ENCODE measurements at regions not wholly inside any gene's neighbourhood (a gene's known extent, or its start where the extent isn't known, plus 50 kb on each side); places are given as distances from the start of the nearest gene placed in this dataset.

DNA sequence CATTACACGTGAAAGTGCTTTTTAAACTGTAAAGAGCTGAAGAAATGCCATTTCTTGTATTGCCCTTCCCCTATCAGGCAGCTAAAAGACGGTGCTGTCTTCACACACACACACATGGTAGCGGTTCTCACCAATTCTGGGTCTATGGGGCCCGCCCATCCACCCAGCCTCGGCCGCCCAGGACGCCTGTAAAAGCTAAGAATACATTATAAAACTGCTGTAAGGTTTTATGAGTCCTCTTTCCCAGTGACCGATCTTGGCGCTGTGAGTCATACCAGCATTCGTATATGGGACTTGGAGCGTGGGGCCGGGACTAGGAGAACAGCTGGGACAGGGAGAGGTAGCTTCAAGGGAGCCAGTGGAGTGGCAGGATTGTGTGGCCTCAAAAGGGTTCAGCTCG, 149.7 kb upstream of the CADM1 start:
- ATAC-seq: no peak
- Histone ChIP-seq H3K9ac (ENCODE audit: insufficient read depth, low read depth, low read length) (no peak overlapping the region), H3K36me3 (replicated peaks in 1 of 2; ENCODE audit: control insufficient read depth in 1 of 2, insufficient read depth in 2 of 2, low read length in 2 of 2) (no peaks in the 10 kb centered on the region), H3K4me2 (ENCODE audit: low read depth, low read length) (no peak overlapping the region), H2AFZ (ENCODE audit: low read length) (no peak overlapping the region), H3K79me2 (ENCODE audit: insufficient read depth, low read length) (no peaks in the 10 kb centered on the region), H3K4me1 (ENCODE audit: insufficient read depth, low read length) (peaks cover 10% of the 10 kb centered on the region), H3K4me3 (replicated peaks in 1 of 3; ENCODE audit: insufficient read depth in 1 of 3, low read depth in 2 of 3, low read length in 3 of 3) (no peak overlapping the region), H4K20me1 (ENCODE audit: insufficient read depth, low read length) (no peaks in the 10 kb centered on the region), H3K27ac (ENCODE audit: extremely low read length, insufficient read depth, low read length) (no peak overlapping the region), H3K9me3 (ENCODE audit: low read length) (no peaks in the 10 kb centered on the region), H3K27me3 (ENCODE audit: control insufficient read depth in 1 of 2, insufficient read depth in 2 of 2, low read length in 2 of 2) (peaks cover 0 to 32% of the 10 kb centered on the region in 2 experiments; a peak in 4 of 5 replicates)
- intact Hi-C loops (cut with micrococcal nuclease; ENCODE audit: unreplicated experiment): no loop called here
- ChIA-PET CTCF (ENCODE audit: low intra/inter-chr PET ratio, low total read pairs) (no interaction called here), POLR2A (no interaction called here)
- BruUV-seq (replicated peaks): no TSS peak
- in situ Hi-C loops (cut with HindIII; ENCODE audit: extremely low pct_ligation_motif_present, low pct_unique_long_range_greater_than_20kb): no loop called here
- no peak for FAIRE-seq
- TF ChIP-seq ATF7-NPFF (CRISPR knock-in tag; IDR thresholded peaks at IDR 0.05; ENCODE audit: low read depth) (no peak), ZNF598 (CRISPR knock-in tag; IDR thresholded peaks at IDR 0.05; ENCODE audit: borderline replicate concordance) (no peak), KDM2A (CRISPR knock-in tag; IDR thresholded peaks at IDR 0.05; ENCODE audit: borderline replicate concordance, low read depth) (no peak), ZNF264 (CRISPR knock-in tag; IDR thresholded peaks at IDR 0.05) (no peak), SP1 (IDR thresholded peaks at IDR 0.05) (no peak), SP1 (CRISPR knock-in tag; IDR thresholded peaks at IDR 0.05) (no peak), REPIN1 (CRISPR knock-in tag; IDR thresholded peaks at IDR 0.05; ENCODE audit: borderline replicate concordance, low read depth) (no peak), PHF8 (CRISPR knock-in tag; IDR thresholded peaks at IDR 0.05) (no peak), HNF4A (CRISPR knock-in tag; IDR thresholded peaks at IDR 0.05) (no peak), TBX2 (CRISPR knock-in tag; IDR thresholded peaks at IDR 0.05; ENCODE audit: borderline replicate concordance) (no peak), ZNF616 (CRISPR knock-in tag; IDR thresholded peaks at IDR 0.05; ENCODE audit: low read depth) (no peak)
- TF ChIP-seq, protein P1, sequence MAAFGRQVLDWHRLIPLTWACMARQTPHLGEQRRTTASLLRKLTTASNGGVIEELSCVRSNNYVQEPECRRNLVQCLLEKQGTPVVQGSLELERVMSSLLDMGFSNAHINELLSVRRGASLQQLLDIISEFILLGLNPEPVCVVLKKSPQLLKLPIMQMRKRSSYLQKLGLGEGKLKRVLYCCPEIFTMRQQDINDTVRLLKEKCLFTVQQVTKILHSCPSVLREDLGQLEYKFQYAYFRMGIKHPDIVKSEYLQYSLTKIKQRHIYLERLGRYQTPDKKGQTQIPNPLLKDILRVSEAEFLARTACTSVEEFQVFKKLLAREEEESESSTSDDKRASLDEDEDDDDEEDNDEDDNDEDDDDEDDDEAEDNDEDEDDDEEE (CRISPR knock-in tag; IDR thresholded peaks at IDR 0.05): no peak
- 36% methylated on average over 12 of the region's 13 CpGs for WGBS (ENCODE audit: low lambda C conversion rate)
- no peak for DNase-seq (ENCODE audit: low spot score)

Measured in HepG2 (cell line).